Body of pancreas (tissue), 4 donors: ENCODE measurements at regions not wholly inside any gene's neighbourhood (a gene's known extent, or its start where the extent isn't known, plus 50 kb on each side); places are given as distances from the start of the nearest gene placed in this dataset.

Source experiments
- POLR2A ChIP-seq, 3 donors: fragments of 450-650 bp; IDR thresholded peaks; one replicate each; pipeline ENCODE4 v1.6.1; 2016; ENCODE audit warnings: antibody characterized with exemption in 3 of 3, mild to moderate bottlenecking in 2 of 3
- TF ChIP-seq, protein P1 (sequence below), 7 experiments: fragments of 450-650 bp in 4 of 7; fragments of 200-600 bp in 3 of 7; sonication (generic) in 3 of 7; IDR thresholded peaks; one replicate each; pipeline ENCODE4 v1.5.1; 2016 to 2019; ENCODE audit warnings: antibody characterized with exemption in 7 of 7

DNA sequence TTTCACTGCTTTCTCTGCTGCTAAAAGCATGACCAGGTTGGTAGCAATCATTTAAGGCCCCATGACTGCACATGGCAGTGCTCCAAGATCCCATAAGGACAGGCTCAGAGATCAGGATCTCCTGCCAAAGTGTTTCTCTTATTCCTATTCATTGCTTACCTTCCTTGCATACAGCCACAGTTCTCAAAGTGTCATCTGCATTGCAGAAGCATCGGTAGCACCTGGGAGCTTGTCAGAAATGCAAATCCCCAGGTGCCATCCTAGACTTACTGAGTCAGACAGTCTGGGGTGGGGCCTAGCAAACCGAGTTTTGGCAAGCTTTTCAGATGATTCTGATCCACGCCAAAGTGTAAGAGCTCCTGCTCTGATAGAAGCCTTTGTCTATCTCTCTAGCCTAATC is 489.0 kb upstream of the AUTS2 start:
- TF ChIP-seq, protein P1, sequence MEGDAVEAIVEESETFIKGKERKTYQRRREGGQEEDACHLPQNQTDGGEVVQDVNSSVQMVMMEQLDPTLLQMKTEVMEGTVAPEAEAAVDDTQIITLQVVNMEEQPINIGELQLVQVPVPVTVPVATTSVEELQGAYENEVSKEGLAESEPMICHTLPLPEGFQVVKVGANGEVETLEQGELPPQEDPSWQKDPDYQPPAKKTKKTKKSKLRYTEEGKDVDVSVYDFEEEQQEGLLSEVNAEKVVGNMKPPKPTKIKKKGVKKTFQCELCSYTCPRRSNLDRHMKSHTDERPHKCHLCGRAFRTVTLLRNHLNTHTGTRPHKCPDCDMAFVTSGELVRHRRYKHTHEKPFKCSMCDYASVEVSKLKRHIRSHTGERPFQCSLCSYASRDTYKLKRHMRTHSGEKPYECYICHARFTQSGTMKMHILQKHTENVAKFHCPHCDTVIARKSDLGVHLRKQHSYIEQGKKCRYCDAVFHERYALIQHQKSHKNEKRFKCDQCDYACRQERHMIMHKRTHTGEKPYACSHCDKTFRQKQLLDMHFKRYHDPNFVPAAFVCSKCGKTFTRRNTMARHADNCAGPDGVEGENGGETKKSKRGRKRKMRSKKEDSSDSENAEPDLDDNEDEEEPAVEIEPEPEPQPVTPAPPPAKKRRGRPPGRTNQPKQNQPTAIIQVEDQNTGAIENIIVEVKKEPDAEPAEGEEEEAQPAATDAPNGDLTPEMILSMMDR (IDR thresholded peaks at IDR 0.05) = no peak
- TF ChIP-seq POLR2A (IDR thresholded peaks at IDR 0.05) = no peak
